Lung (tissue), 11 donors: ENCODE measurements at regions not wholly inside any gene's neighbourhood (a gene's known extent, or its start where the extent isn't known, plus 50 kb on each side); places are given as distances from the start of the nearest gene placed in this dataset.

Source experiments
- ATAC-seq: fragments of 200-7000 bp; cut with Tn5 transposase; one replicate; pipeline ENCODE4 v1.9.1; 2020; ENCODE audit warnings: moderate number of reproducible peaks; ENCODE audit not compliant: insufficient read depth, low FRiP score
- DNase-seq, 3 donors: peaks; one replicate each; pipeline ENCODE4 v3.0.0-alpha.2; 2013 to 2017
- H3K27ac ChIP-seq, 2 donors: one replicate each; pipeline ENCODE4 v1.5.1; 2013; ENCODE audit warnings: mild to moderate bottlenecking in 2 of 2, moderate library complexity in 2 of 2, control low read depth in 1 of 2, inconsistent platforms in 1 of 2, low read depth in 1 of 2, low read length in 1 of 2
- H3K27me3 ChIP-seq, 3 donors: one replicate each; pipeline ENCODE4 v1.5.1; 2013; ENCODE audit warnings: low read length in 2 of 3; ENCODE audit not compliant: control insufficient read depth in 3 of 3, insufficient read depth in 3 of 3
- H3K36me3 ChIP-seq, 4 donors: one replicate each; pipeline ENCODE4 v1.5.1; 2013; ENCODE audit warnings: low read length in 4 of 4, mild to moderate bottlenecking in 1 of 4, moderate library complexity in 1 of 4; ENCODE audit not compliant: control insufficient read depth in 4 of 4, insufficient read depth in 4 of 4
- H3K4me1 ChIP-seq, 5 donors: one replicate each; pipeline ENCODE4 v1.5.1; 2013; ENCODE audit warnings: low read length in 5 of 5, mild to moderate bottlenecking in 2 of 5, moderate library complexity in 1 of 5; ENCODE audit not compliant: control insufficient read depth in 5 of 5, insufficient read depth in 5 of 5
- H3K4me3 ChIP-seq: one replicate; pipeline ENCODE4 v1.5.1; 2013; ENCODE audit warnings: mild to moderate bottlenecking, control low read depth, moderate library complexity
- H3K9ac ChIP-seq, 2 donors: one replicate each; pipeline ENCODE4 v1.5.1; 2013; ENCODE audit warnings: low read length in 2 of 2, control low read depth in 1 of 2; ENCODE audit not compliant: insufficient read depth in 1 of 2
- H3K9me3 ChIP-seq, 4 donors: one replicate each; pipeline ENCODE4 v1.5.1; 2013; ENCODE audit warnings: low read length in 3 of 4, mild to moderate bottlenecking in 1 of 4, moderate library complexity in 1 of 4; ENCODE audit not compliant: control insufficient read depth in 4 of 4, insufficient read depth in 3 of 4
- CTCF ChIP-seq: IDR thresholded peaks from 2 replicates; pipeline ENCODE4 v1.5.1; 2012; ENCODE audit warnings: mild to moderate bottlenecking; ENCODE audit errors: control extremely low read depth, extremely low read depth
- WGBS, 2 donors: extraction: QIAGEN DNeasy Blood & Tissue Kit; methylation state at CpG; one replicate each; pipeline ENCODE4 v1.1.7; 2013; 5-methylcytosine and 5-hydroxymethylcytosine counted together
- donor health status: control.
- donor health status: control.
- donor health status: Bipolar disorder and iron deficiency.
- donor health status: healthy.
- donor health status: DM: yes; HTN: yes; CAD: no.

- WGBS, 2 donors: 87% methylated on average over 3 of the region's 3 CpGs
- ATAC-seq (no peak), DNase-seq (no peak)
- no peak overlapping the region for H3K9ac ChIP-seq
- no peak overlapping the region for H3K27ac ChIP-seq
- no peak overlapping the region for H3K4me3 ChIP-seq
- H3K27me3 ChIP-seq: no peaks in the 10 kb centered on the region
- H3K36me3 ChIP-seq: no peaks in the 10 kb centered on the region
- peaks cover 0 to 1% (median 0%) of the 10 kb centered on the region in 4 donors for H3K9me3 ChIP-seq
- no peaks in the 10 kb centered on the region for H3K4me1 ChIP-seq
- no peak for TF ChIP-seq CTCF
Observed at GRCh38 chr4:54902976-54903375, 222.4 kb downstream of the KDR start.

- DNase-seq (no peak), ATAC-seq (peak; percentile 53)
- Histone ChIP-seq H3K9me3 (peaks cover 0 to 1% (median 0%) of the 10 kb centered on the region in 4 donors), H3K9ac (no peak overlapping the region), H3K4me3 (no peak overlapping the region), H3K27me3 (no peaks in the 10 kb centered on the region), H3K27ac (no peak overlapping the region), H3K4me1 (no peaks in the 10 kb centered on the region), H3K36me3 (no peaks in the 10 kb centered on the region)
- TF ChIP-seq CTCF: no peak
- 64 to 65% methylated on average over 1 of the region's 1 CpG for WGBS, 2 donors
Observed at GRCh38 chr4:54902271-54902670, 223.1 kb downstream of the KDR start.

- ATAC-seq (no peak), DNase-seq (no peak)
- no peaks in the 10 kb centered on the region for H3K4me1 ChIP-seq
- H3K36me3 ChIP-seq: no peaks in the 10 kb centered on the region
- H3K4me3 ChIP-seq: no peak overlapping the region
- no peaks in the 10 kb centered on the region for H3K27me3 ChIP-seq
- WGBS, 2 donors: 94 to 96% methylated on average over 1 of the region's 1 CpG
- no peak overlapping the region for H3K9ac ChIP-seq
- no peak for TF ChIP-seq CTCF
- H3K27ac ChIP-seq: no peak overlapping the region
- H3K9me3 ChIP-seq: peaks cover 0 to 1% (median 0%) of the 10 kb centered on the region in 4 donors
Observed at GRCh38 chr4:54901202-54901601, 224.2 kb downstream of the KDR start.

GRCh38 chr4:54898656-54899340 is 226.6 kb downstream of the KDR start:
- no peak for TF ChIP-seq CTCF
- ATAC-seq (no peak), DNase-seq (no peak)
- Histone ChIP-seq H3K9me3 (peaks cover 0 to 1% (median 0%) of the 10 kb centered on the region in 4 donors), H3K36me3 (no peaks in the 10 kb centered on the region), H3K9ac (no peak overlapping the region), H3K27me3 (no peaks in the 10 kb centered on the region), H3K4me3 (no peak overlapping the region), H3K4me1 (no peaks in the 10 kb centered on the region), H3K27ac (no peak overlapping the region)
- WGBS, 2 donors: 71 to 82% methylated on average over 2 of the region's 2 CpGs
